H1 (cell line): ENCODE measurements at regions not wholly inside any gene's neighbourhood (a gene's known extent, or its start where the extent isn't known, plus 50 kb on each side); places are given as distances from the start of the nearest gene placed in this dataset.

Source experiments
- CTCF ChIA-PET: fragments of 300-600 bp; sonication (Branson Sonifier 250); formaldehyde crosslinking; loops from one replicate; lab custom pipeline; 2021; ENCODE audit not compliant: partially characterized antibody; lab: Charles Lee
- POLR2A ChIA-PET: fragments of 300-600 bp; sonication (Branson Sonifier 250); formaldehyde crosslinking; loops from one replicate; lab custom pipeline; 2021; ENCODE audit warnings: inconsistent platforms; ENCODE audit not compliant: partially characterized antibody; lab: Charles Lee
- DNase-seq, 2 experiments: peaks; one replicate each; pipeline versions ENCODE4 v3.0.0 to v3.0.0-alpha.2; 2010 to 2022; ENCODE audit warnings: low spot score in 2 of 2, low read depth in 1 of 2, mixed read lengths in 1 of 2
- FAIRE-seq: peaks from 2 replicates; lab custom pipeline; 2011; peaks lifted over from hg19 to GRCh38; lab: Jason Lieb, UNC
- H2AFZ ChIP-seq: 2 replicates; pipeline ENCODE4 v1.8.1; 2012; ENCODE audit warnings: low read length, inconsistent platforms
- H2AK5ac ChIP-seq: 2 replicates; pipeline ENCODE4 v1.6.1; 2013; ENCODE audit warnings: low read depth, low read length
- H2BK120ac ChIP-seq: replicated peaks from 2 replicates; pipeline ENCODE3; 2013; ENCODE audit warnings: low read depth, low read length, inconsistent platforms
- H2BK12ac ChIP-seq: 2 replicates; pipeline ENCODE4 v1.6.1; 2013; ENCODE audit warnings: low read depth, low read length
- H2BK15ac ChIP-seq: 2 replicates; pipeline ENCODE4 v1.6.1; 2013; ENCODE audit warnings: low read length
- H2BK20ac ChIP-seq: 2 replicates; pipeline ENCODE4 v1.6.1; 2013; ENCODE audit warnings: low read length
- H2BK5ac ChIP-seq: 2 replicates; pipeline ENCODE4 v1.6.1; 2013; ENCODE audit warnings: low read depth, low read length
- H3K14ac ChIP-seq: 2 replicates; pipeline ENCODE4 v1.6.1; 2013; ENCODE audit warnings: inconsistent platforms; ENCODE audit not compliant: insufficient read length
- H3K18ac ChIP-seq: 2 replicates; pipeline ENCODE4 v1.6.1; 2013; ENCODE audit warnings: low read length; ENCODE audit errors: extremely low read depth
- H3K23ac ChIP-seq: 2 replicates; pipeline ENCODE4 v1.6.1; 2013; ENCODE audit warnings: inconsistent platforms; ENCODE audit not compliant: insufficient read length
- H3K23me2 ChIP-seq: 2 replicates; pipeline ENCODE4 v1.6.1; 2013; ENCODE audit warnings: low read depth, low read length
- H3K27ac ChIP-seq: 2 replicates; pipeline ENCODE4 v1.6.1; 2011; ENCODE audit warnings: low read depth, low read length, inconsistent platforms
- H3K27me3 ChIP-seq, 4 experiments: replicated peaks in 1 of 4; 1 replicate in 1 of 4; 2 replicates in 3 of 4; pipeline versions ENCODE4 v1.6.1 to v1.8.1; 2011 to 2013; ENCODE audit warnings: low read length in 3 of 4, mild to moderate bottlenecking in 3 of 4, inconsistent platforms in 2 of 4, mixed read lengths in 2 of 4, moderate library complexity in 1 of 4; ENCODE audit not compliant: control insufficient read depth in 3 of 4, insufficient read depth in 3 of 4; ENCODE audit errors: extremely low read depth in 1 of 4
- H3K36me3 ChIP-seq, 4 experiments: 2 replicates each; pipeline versions ENCODE4 v1.6.1 to v1.8.1; 2011 to 2013; ENCODE audit warnings: mild to moderate bottlenecking in 4 of 4, low read length in 3 of 4, moderate library complexity in 2 of 4, control low read depth in 1 of 4, inconsistent platforms in 1 of 4; ENCODE audit not compliant: insufficient read depth in 4 of 4, control insufficient read depth in 2 of 4
- H3K4ac ChIP-seq: replicated peaks from 2 replicates; pipeline ENCODE3; 2013; ENCODE audit warnings: low read length, low read depth, mixed read lengths, inconsistent platforms; ENCODE audit not compliant: insufficient read length
- H3K4me1 ChIP-seq, 4 experiments: replicated peaks in 1 of 4; 1 replicate in 1 of 4; 2 replicates in 3 of 4; pipeline versions ENCODE4 v1.6.1 to v1.8.1; 2011 to 2013; ENCODE audit warnings: low read length in 3 of 4, inconsistent platforms in 2 of 4, mixed read lengths in 1 of 4; ENCODE audit not compliant: insufficient read depth in 4 of 4, control insufficient read depth in 3 of 4
- H3K4me2 ChIP-seq, 2 experiments: 2 replicates each; pipeline versions ENCODE4 v1.6.1 to v1.8.1; 2011 to 2013; ENCODE audit warnings: low read depth in 2 of 2, low read length in 2 of 2, control low read depth in 1 of 2, inconsistent platforms in 1 of 2, mild to moderate bottlenecking in 1 of 2; ENCODE audit not compliant: insufficient read depth in 1 of 2
- H3K4me3 ChIP-seq, 4 experiments: fragments of 200-600, 300-600 bp in 1 of 4; sonication (generic), shearing (Covaris generic), sonication (Bioruptor Twin) in 1 of 4; 2 replicates each; pipeline versions ENCODE4 v1.5.1 to v1.8.1; 2011 to 2016; ENCODE audit warnings: low read length in 4 of 4, low read depth in 3 of 4, control low read depth in 2 of 4, inconsistent platforms in 2 of 4, mild to moderate bottlenecking in 2 of 4, mixed read lengths in 1 of 4, moderate library complexity in 1 of 4; ENCODE audit not compliant: insufficient read depth in 2 of 4; ENCODE audit errors: extremely low read depth in 1 of 4
- H3K56ac ChIP-seq: replicated peaks from 2 replicates; pipeline ENCODE3; 2013; ENCODE audit warnings: low read depth, mild to moderate bottlenecking, mixed read lengths, low read length, inconsistent platforms; ENCODE audit not compliant: insufficient read length
- H3K79me1 ChIP-seq: 2 replicates; pipeline ENCODE4 v1.6.1; 2013; ENCODE audit warnings: low read depth, low read length, control low read depth
- H3K79me2 ChIP-seq, 2 experiments: 2 replicates each; pipeline versions ENCODE4 v1.6.1 to v1.8.1; 2012 to 2013; ENCODE audit warnings: low read length in 2 of 2, mild to moderate bottlenecking in 2 of 2, inconsistent platforms in 1 of 2; ENCODE audit not compliant: insufficient read depth in 2 of 2, control insufficient read depth in 1 of 2
- H3K9ac ChIP-seq, 4 experiments: replicated peaks in 1 of 4; 1 replicate in 1 of 4; 2 replicates in 3 of 4; pipeline versions ENCODE4 v1.6.1 to v1.8.1; 2011 to 2013; ENCODE audit warnings: low read depth in 3 of 4, low read length in 3 of 4, control low read depth in 2 of 4, mild to moderate bottlenecking in 2 of 4, moderate library complexity in 2 of 4, inconsistent platforms in 1 of 4; ENCODE audit errors: extremely low read depth in 1 of 4
- H3K9me3 ChIP-seq, 2 experiments: 2 replicates each; pipeline versions ENCODE4 v1.6.1 to v1.8.1; 2012 to 2013; ENCODE audit warnings: mild to moderate bottlenecking in 2 of 2, moderate library complexity in 2 of 2, control low read depth in 1 of 2, inconsistent platforms in 1 of 2, low read depth in 1 of 2, low read length in 1 of 2, mixed read lengths in 1 of 2; ENCODE audit not compliant: insufficient read depth in 2 of 2
- H4K20me1 ChIP-seq, 2 experiments: replicated peaks in 1 of 2; 2 replicates each; pipeline versions ENCODE3 to v1.8.1; 2011 to 2013; ENCODE audit warnings: inconsistent platforms in 2 of 2, low read length in 2 of 2, mild to moderate bottlenecking in 1 of 2; ENCODE audit not compliant: insufficient read depth in 2 of 2, control insufficient read depth in 1 of 2
- H4K5ac ChIP-seq: 2 replicates; pipeline ENCODE4 v1.6.1; 2013; ENCODE audit warnings: low read length, low read depth, mixed read lengths, inconsistent platforms; ENCODE audit not compliant: insufficient read length
- H4K8ac ChIP-seq: 2 replicates; pipeline ENCODE4 v1.8.0; 2013; ENCODE audit warnings: mild to moderate bottlenecking, moderate library complexity, low read length, inconsistent platforms; ENCODE audit not compliant: insufficient read depth; ENCODE audit errors: extremely low read depth
- H4K91ac ChIP-seq: replicated peaks from 2 replicates; pipeline ENCODE3; 2013; ENCODE audit warnings: low read length, mixed read lengths, inconsistent platforms; ENCODE audit not compliant: insufficient read length
- CREB1 ChIP-seq: IDR thresholded peaks from 2 replicates; pipeline ENCODE4 v1.6.1; 2012; ENCODE audit warnings: inconsistent platforms
- WGBS, 2 experiments: shearing (Covaris generic) in 1 of 2; methylation state at CpG; one replicate each; pipeline versions ENCODE4 v1.1.6 to v1.1.7; 2013 to 2015; ENCODE audit warnings: low lambda C conversion rate in 2 of 2, mixed read lengths in 2 of 2, inconsistent platforms in 1 of 2, low coverage in 1 of 2, missing lambda C conversion rate in 1 of 2; ENCODE audit not compliant: insufficient replicate concordance in 2 of 2, insufficient coverage in 1 of 2, insufficient read length in 1 of 2; ENCODE audit errors: extremely low coverage in 1 of 2, missing lambda C conversion rate in 1 of 2; 5-methylcytosine and 5-hydroxymethylcytosine counted together

- no peaks in the 10 kb centered on the region for H3K36me3 ChIP-seq
- no peak overlapping the region for H3K4me3 ChIP-seq
- no peak overlapping the region for H3K56ac ChIP-seq
- H3K14ac ChIP-seq: no peak overlapping the region
- no peak overlapping the region for H3K27ac ChIP-seq
- no peak overlapping the region for H4K8ac ChIP-seq
- no peak overlapping the region for H2BK15ac ChIP-seq
- POLR2A ChIA-PET: no interaction called here
- H3K4me1 ChIP-seq: no peaks in the 10 kb centered on the region
- no peaks in the 10 kb centered on the region for H3K79me2 ChIP-seq
- no peak overlapping the region for H3K4me2 ChIP-seq
- no peak overlapping the region for H2AFZ ChIP-seq
- no peak overlapping the region for H2BK5ac ChIP-seq
- no peaks in the 10 kb centered on the region for H3K23me2 ChIP-seq
- H2BK20ac ChIP-seq: no peak overlapping the region
- H3K18ac ChIP-seq: no peak overlapping the region
- 82% methylated on average over 3 of the region's 3 CpGs; no CpG with 5 or more reads in 1 of the 2 experiments for WGBS, 2 experiments
- no peak overlapping the region for H4K91ac ChIP-seq
- no peak overlapping the region for H3K9ac ChIP-seq
- H3K9me3 ChIP-seq: no peaks in the 10 kb centered on the region
- H3K4ac ChIP-seq: no peak overlapping the region
- no peak overlapping the region for H2BK12ac ChIP-seq
- TF ChIP-seq CREB1: no peak
- H3K27me3 ChIP-seq: no peaks in the 10 kb centered on the region
- FAIRE-seq (no peak), DNase-seq (no peak)
- H4K20me1 ChIP-seq: no peaks in the 10 kb centered on the region
- CTCF ChIA-PET: no interaction called here
- no peak overlapping the region for H2BK120ac ChIP-seq
- no peaks in the 10 kb centered on the region for H3K79me1 ChIP-seq
- H3K23ac ChIP-seq: no peak overlapping the region
- no peak overlapping the region for H2AK5ac ChIP-seq
- H4K5ac ChIP-seq: no peak overlapping the region
These were observed 1093.8 kb upstream of the AGA start for GRCh38 chr4:178535939-178536579.
